Coronary artery (tissue), 2 donors: ENCODE measurements at regions not wholly inside any gene's neighbourhood (a gene's known extent, or its start where the extent isn't known, plus 50 kb on each side); places are given as distances from the start of the nearest gene placed in this dataset.

ENCODE experiments used
- DNase-seq: peaks from one replicate; pipeline ENCODE4 v3.0.0-alpha.2; 2017; ENCODE audit warnings: low spot score
- H3K27ac ChIP-seq, 2 donors: fragments of 200-600 bp; sonication (generic); one replicate each; pipeline ENCODE4 v1.5.1; 2016 to 2019
- H3K4me3 ChIP-seq: fragments of 200-600 bp; sonication (generic); 2 replicates; pipeline ENCODE4 v1.5.1; 2016; ENCODE audit warnings: mild to moderate bottlenecking, moderate library complexity
- TF ChIP-seq, protein P1 (sequence below): fragments of 200-600 bp; sonication (generic); IDR thresholded peaks from one replicate; pipeline ENCODE4 v1.5.1; 2019; ENCODE audit warnings: antibody characterized with exemption

DNA sequence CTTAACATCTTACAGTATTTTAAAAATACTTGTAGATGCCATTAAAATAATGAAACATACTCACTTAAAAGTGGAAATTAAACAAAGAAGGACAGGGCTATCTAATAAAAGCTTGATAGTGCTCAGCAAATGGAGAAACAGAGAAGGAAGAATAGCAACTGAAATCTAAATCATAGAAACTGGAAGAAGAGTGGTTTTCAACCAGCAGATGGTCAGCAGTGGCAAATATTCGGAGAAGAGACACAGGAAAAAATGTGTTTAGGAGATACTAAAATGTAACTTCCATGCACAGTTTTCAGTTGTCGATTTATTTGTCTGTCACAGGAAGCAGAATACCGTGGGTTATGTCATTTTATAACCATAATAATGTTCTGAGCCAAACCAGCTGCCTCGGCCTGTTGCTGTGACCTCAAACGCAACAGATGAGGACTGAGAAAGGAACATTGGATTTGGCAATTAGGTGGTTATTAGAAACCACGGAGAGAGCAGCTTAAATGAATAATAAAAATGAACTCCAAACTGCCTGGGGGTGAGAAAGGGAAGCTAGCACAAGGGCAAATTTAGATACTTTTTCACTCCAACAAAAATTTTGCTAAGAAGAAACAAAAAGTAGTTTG lies 246.6 kb upstream of the KCNMB2 start:
- H3K27ac ChIP-seq, result no peak overlapping the region
- no peak for DNase-seq
- TF ChIP-seq, protein P1, sequence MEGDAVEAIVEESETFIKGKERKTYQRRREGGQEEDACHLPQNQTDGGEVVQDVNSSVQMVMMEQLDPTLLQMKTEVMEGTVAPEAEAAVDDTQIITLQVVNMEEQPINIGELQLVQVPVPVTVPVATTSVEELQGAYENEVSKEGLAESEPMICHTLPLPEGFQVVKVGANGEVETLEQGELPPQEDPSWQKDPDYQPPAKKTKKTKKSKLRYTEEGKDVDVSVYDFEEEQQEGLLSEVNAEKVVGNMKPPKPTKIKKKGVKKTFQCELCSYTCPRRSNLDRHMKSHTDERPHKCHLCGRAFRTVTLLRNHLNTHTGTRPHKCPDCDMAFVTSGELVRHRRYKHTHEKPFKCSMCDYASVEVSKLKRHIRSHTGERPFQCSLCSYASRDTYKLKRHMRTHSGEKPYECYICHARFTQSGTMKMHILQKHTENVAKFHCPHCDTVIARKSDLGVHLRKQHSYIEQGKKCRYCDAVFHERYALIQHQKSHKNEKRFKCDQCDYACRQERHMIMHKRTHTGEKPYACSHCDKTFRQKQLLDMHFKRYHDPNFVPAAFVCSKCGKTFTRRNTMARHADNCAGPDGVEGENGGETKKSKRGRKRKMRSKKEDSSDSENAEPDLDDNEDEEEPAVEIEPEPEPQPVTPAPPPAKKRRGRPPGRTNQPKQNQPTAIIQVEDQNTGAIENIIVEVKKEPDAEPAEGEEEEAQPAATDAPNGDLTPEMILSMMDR, result no peak
- H3K4me3 ChIP-seq, result no peak overlapping the region

DNA sequence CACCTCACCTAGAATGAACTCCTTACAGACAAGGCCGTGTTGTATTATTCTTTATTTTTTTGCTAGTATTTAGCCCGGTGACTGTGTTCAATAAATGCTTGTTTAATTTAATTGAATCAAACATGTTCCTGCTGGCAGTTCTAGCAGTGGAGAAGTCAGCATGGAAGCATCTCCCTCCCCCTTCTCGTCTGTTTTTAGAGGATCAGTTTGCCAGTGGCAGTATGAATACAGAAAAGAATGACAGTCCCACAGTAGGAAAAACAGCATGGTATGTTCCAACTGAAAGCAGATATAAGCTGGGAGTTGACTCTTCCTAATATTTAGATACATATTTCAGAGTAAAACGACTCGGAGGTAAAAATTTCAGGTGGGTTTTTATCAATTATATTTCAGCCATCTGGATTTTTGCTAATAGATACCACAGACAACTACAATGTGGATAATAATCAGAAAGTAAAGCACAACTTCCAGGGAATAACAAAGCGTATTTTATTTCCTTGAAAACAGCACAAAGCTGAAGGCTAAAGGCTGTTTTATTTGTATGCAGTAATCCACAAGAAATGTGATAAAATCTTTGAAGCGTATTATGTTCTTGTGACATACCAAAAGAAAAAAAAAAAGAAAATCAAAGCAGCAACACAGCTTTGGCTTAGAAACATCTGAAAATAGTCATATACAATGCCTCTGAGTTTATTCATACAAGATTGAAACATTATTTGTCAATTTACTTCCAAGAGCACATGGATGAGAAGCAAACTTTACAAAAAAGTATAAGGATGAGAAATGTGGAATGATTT lies 244.5 kb upstream of the KCNMB2 start:
- TF ChIP-seq, protein P1, result no peak
- no peak for DNase-seq
- no peak overlapping the region for H3K4me3 ChIP-seq
- H3K27ac ChIP-seq, result no peak overlapping the region

DNA sequence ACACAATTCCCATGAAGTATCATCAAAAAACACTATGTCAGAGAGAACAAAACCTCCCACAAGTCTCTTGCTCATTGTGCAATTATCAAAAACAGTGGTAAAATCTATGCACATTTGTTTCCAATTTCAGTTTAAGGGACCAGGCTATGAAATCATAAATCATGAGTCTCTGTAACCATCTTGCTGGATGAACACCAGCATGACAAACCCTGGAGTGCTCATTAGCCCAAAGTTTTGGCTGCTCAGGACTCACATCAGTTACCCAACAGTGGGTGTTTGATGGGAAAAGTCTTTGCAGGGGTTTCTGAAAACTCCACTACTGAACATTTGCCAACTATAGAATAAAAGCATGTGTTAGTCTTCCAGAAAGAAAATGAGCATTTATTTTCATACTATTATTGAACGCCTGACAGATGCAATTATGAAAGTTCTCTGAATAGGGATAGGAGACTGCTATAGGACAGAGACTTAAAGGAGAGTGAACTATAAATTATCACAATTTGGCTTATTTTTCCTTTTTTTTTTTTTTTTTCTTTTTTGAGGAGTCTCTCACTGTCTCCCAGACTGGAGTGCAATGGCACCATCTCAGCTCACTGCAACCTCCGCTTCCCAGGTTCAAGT lies 240.8 kb upstream of the KCNMB2 start:
- TF ChIP-seq, protein P1, result no peak
- Histone ChIP-seq H3K27ac (no peak overlapping the region), H3K4me3 (no peak overlapping the region)
- DNase-seq, result no peak

DNA sequence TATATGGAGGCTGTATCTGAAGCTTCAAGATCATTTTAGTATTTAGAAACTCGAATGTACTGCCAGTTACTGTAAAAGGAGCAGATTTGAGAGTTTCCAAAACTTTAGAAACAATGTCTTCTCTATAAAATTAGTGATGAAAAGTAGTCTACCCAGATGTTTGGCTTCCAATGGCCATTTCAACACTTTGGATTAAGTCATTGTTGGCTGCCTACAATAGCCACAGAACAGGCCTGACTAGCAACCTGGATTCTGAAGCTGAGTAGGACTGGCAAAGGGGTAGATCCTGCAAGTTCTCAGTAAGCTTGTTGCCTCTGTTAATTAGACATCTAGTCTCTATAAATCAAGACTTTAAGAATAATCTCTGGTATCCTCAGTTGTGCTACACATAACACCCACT lies 239.0 kb upstream of the KCNMB2 start:
- Histone ChIP-seq H3K27ac (no peak overlapping the region), H3K4me3 (no peak overlapping the region)
- no peak for DNase-seq
- TF ChIP-seq, protein P1, result no peak

DNA sequence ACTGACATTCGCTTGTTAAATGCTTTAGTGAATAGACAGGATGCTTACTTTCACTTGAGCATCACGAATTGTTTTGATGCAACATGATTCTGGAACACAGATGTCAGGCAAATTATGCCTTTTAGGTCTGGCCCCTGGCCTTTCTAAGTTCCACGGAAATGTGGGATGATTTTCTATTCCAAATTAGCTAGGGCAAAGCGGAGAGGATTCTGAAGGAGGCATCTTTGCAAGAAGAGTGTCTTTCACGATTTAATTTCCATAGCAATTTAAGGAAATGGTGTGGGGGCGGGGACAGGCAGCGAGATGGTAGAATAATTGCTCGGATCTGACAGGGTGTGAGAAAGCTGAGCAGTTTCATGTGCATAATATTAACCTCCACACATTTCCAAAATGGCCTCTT lies 238.5 kb upstream of the KCNMB2 start:
- TF ChIP-seq, protein P1, result no peak

DNA sequence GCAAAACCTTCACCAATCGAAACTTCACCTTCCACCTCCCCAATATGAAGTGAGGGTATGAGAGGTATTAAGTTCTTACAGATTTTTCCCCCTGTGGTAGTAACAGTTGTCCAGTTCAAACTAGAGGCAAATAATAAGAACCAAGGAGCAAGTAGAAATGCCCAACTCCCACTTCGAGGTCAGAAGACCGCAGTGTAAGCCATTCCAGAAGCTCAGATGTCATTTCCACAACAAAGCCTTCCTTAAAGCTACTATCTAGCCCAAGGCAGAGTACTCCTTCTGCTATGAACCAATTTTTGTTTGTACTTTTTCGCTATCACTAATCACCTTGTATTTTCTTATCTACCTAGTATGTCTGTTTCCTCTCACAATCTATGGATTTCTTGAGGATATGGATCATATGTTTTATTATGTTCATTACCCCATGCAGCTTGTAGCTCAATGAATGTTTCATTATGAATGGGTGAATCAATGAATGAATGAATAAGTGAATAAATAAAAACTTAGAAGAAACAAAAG lies 235.7 kb upstream of the KCNMB2 start:
- no peak for DNase-seq

More for the DNA sequence above, 238.5 kb upstream of the KCNMB2 start:
- no peak for DNase-seq
- no peak overlapping the region for H3K4me3 ChIP-seq
- H3K27ac ChIP-seq, result no peak overlapping the region

More for the DNA sequence above, 235.7 kb upstream of the KCNMB2 start:
- no peak overlapping the region for H3K27ac ChIP-seq
- TF ChIP-seq, protein P1, result no peak
- H3K4me3 ChIP-seq, result no peak overlapping the region
